ENCODE measurements at regions not wholly inside any gene's neighbourhood (a gene's known extent, or its start where the extent isn't known, plus 50 kb on each side); places are given as distances from the start of the nearest gene placed in this dataset.

DNA sequence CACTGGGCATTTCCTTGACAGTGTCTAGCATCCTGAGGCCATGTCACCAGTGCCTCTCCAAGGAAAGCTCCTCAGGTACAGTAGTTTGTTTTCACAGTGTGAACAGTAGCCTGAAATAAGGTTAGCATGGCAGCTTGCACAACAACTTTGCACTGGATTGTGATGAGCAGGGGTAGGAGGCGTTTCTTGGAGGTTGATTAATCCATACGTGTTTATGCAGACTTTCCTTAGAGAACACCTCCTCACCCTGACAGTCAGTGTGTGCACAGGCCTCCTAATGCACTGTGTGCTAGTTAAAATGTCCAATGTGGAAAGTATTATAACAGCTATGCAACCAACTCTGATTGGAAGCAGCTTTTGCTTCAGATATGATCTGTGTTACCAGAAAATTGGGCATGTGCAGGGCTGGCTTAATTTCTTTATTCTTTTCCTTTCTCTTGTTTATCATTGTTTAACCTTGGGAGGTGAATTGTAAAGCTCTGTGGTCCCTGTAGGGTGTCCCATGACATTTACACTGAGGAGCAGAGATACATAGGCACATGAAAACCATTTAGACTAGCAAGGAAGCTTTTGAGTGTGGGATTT lies 77.2 kb upstream of the LDAH start:
- DNase-seq: no peak

GRCh38 chr2:20897874-20898453 lies 75.1 kb upstream of the LDAH start:
- no peak for DNase-seq

- no peak for DNase-seq
These were observed 74.1 kb upstream of the LDAH start for GRCh38 chr2:20897047-20897446.

GRCh38 chr2:20884829-20885228 lies 61.9 kb upstream of the LDAH start:
- DNase-seq: no peak

- no peak for DNase-seq
These were observed 59.7 kb upstream of the LDAH start for GRCh38 chr2:20882466-20883170.

- no peak for DNase-seq
These were observed 57.4 kb upstream of the LDAH start for GRCh38 chr2:20880221-20880771.

GRCh38 chr2:20879221-20879620 lies 56.3 kb upstream of the LDAH start:
- no peak for DNase-seq

DNA sequence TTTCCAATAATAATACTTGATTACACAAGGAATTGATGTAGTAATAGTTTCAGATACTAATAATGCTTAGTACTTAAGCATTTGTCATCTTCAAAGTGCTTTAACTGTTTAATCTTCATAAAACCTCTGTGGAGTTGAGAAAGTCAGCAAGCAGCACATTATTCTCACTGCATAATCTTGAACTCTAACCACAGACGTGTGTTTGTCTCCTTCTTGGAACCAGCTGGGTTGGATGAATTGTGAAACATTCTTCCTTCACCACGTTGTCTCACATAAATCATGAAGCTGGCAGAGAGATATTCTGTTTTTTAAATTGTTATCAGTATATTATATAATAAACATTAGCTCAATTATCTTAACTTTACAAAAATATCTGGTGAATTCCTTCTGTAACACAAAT lies 55.1 kb upstream of the LDAH start:
- DNase-seq: no peak
